Panc1 (cell line): ENCODE measurements at regions not wholly inside any gene's neighbourhood (a gene's known extent, or its start where the extent isn't known, plus 50 kb on each side); places are given as distances from the start of the nearest gene placed in this dataset.

Source experiments
- POLR2AphosphoS5 ChIP-seq: IDR thresholded peaks from 2 replicates; pipeline ENCODE4 v1.6.1; 2012; ENCODE audit warnings: mild to moderate bottlenecking, low read depth, low read length, moderate library complexity
- SIN3A ChIP-seq: IDR thresholded peaks from 2 replicates; pipeline ENCODE4 v1.6.1; 2012; ENCODE audit warnings: low read depth, mild to moderate bottlenecking, low read length, moderate library complexity, borderline replicate concordance; ENCODE audit not compliant: insufficient read depth
- TCF7L2 ChIP-seq: IDR thresholded peaks from 2 replicates; pipeline ENCODE4 v1.6.1; 2011; ENCODE audit warnings: mild to moderate bottlenecking, low read depth, low read length, inconsistent platforms
- TF ChIP-seq, protein P1 (sequence below): fragments of 450-650 bp; IDR thresholded peaks from 2 replicates; pipeline ENCODE4 v1.5.1; 2017; ENCODE audit warnings: mild to moderate bottlenecking
- TF ChIP-seq, protein P2 (sequence below), 2 experiments: IDR thresholded peaks; 2 replicates each; pipeline ENCODE4 v1.6.1; 2011 to 2012; ENCODE audit warnings: low read depth in 2 of 2, control low read depth in 1 of 2, low read length in 1 of 2, mild to moderate bottlenecking in 1 of 2, moderate library complexity in 1 of 2; ENCODE audit not compliant: insufficient read depth in 1 of 2

DNA sequence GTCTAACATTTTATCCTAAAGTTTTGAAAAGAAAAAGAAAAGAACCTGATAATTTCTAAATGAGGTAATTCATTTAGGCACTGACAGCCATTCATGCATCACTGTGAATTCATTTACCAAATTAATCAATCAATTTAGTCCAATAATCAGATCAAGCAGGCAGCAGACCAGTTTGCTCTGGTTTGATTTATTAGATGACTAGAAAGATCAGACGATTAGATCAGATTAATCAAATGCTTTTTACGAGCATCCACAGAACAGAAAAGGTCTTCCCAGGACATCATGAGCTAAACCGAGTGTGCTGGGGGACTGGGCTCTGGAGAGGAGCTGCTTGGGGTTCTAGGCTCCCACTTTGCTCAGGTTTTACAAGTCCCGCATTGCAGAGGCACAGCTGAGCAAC, 226.5 kb upstream of the MYO3A start:
- TF ChIP-seq, protein P1, sequence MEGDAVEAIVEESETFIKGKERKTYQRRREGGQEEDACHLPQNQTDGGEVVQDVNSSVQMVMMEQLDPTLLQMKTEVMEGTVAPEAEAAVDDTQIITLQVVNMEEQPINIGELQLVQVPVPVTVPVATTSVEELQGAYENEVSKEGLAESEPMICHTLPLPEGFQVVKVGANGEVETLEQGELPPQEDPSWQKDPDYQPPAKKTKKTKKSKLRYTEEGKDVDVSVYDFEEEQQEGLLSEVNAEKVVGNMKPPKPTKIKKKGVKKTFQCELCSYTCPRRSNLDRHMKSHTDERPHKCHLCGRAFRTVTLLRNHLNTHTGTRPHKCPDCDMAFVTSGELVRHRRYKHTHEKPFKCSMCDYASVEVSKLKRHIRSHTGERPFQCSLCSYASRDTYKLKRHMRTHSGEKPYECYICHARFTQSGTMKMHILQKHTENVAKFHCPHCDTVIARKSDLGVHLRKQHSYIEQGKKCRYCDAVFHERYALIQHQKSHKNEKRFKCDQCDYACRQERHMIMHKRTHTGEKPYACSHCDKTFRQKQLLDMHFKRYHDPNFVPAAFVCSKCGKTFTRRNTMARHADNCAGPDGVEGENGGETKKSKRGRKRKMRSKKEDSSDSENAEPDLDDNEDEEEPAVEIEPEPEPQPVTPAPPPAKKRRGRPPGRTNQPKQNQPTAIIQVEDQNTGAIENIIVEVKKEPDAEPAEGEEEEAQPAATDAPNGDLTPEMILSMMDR: no peak
- TF ChIP-seq POLR2AphosphoS5 (no peak), TCF7L2 (no peak), SIN3A (no peak)
- TF ChIP-seq, protein P2, sequence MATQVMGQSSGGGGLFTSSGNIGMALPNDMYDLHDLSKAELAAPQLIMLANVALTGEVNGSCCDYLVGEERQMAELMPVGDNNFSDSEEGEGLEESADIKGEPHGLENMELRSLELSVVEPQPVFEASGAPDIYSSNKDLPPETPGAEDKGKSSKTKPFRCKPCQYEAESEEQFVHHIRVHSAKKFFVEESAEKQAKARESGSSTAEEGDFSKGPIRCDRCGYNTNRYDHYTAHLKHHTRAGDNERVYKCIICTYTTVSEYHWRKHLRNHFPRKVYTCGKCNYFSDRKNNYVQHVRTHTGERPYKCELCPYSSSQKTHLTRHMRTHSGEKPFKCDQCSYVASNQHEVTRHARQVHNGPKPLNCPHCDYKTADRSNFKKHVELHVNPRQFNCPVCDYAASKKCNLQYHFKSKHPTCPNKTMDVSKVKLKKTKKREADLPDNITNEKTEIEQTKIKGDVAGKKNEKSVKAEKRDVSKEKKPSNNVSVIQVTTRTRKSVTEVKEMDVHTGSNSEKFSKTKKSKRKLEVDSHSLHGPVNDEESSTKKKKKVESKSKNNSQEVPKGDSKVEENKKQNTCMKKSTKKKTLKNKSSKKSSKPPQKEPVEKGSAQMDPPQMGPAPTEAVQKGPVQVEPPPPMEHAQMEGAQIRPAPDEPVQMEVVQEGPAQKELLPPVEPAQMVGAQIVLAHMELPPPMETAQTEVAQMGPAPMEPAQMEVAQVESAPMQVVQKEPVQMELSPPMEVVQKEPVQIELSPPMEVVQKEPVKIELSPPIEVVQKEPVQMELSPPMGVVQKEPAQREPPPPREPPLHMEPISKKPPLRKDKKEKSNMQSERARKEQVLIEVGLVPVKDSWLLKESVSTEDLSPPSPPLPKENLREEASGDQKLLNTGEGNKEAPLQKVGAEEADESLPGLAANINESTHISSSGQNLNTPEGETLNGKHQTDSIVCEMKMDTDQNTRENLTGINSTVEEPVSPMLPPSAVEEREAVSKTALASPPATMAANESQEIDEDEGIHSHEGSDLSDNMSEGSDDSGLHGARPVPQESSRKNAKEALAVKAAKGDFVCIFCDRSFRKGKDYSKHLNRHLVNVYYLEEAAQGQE (IDR thresholded peaks at IDR 0.05; ENCODE audit: insufficient read depth in 1 of 2, low read depth in 2 of 2, low read length in 1 of 2): no peak
